ENCODE measurements at regions not wholly inside any gene's neighbourhood (a gene's known extent, or its start where the extent isn't known, plus 50 kb on each side); places are given as distances from the start of the nearest gene placed in this dataset.

GRCh38 chr16:86664522-86665318, 86.4 kb downstream of the FOXL1 start:
- no peak for DNase-seq (ENCODE audit: low spot score)

- DNase-seq (ENCODE audit: low spot score), result no peak
These were observed 86.9 kb downstream of the FOXL1 start for GRCh38 chr16:86665319-86665675.

- no peak for DNase-seq (ENCODE audit: low spot score)
These were observed 87.6 kb downstream of the FOXL1 start for GRCh38 chr16:86665929-86666328.

GRCh38 chr16:86667035-86667434, 88.7 kb downstream of the FOXL1 start:
- no peak for DNase-seq (ENCODE audit: low spot score)

GRCh38 chr16:86668136-86668910, 90.0 kb downstream of the FOXL1 start:
- no peak for DNase-seq (ENCODE audit: low spot score)

- no peak for DNase-seq (ENCODE audit: low spot score)
These were observed 91.0 kb downstream of the FOXL1 start for GRCh38 chr16:86669285-86669805.

- DNase-seq (ENCODE audit: low spot score), result no peak
These were observed 91.8 kb downstream of the FOXL1 start for GRCh38 chr16:86669937-86670749.

GRCh38 chr16:86670750-86671234, 92.4 kb downstream of the FOXL1 start:
- DNase-seq (ENCODE audit: low spot score), result no peak

- DNase-seq (ENCODE audit: low spot score), result no peak
These were observed 93.3 kb downstream of the FOXL1 start for GRCh38 chr16:86671486-86672178.

GRCh38 chr16:86672179-86672863, 94.0 kb downstream of the FOXL1 start:
- DNase-seq (ENCODE audit: low spot score), result no peak

GRCh38 chr16:86673090-86673955, 95.0 kb downstream of the FOXL1 start:
- DNase-seq (ENCODE audit: low spot score), result no peak

- DNase-seq (ENCODE audit: low spot score), result no peak
These were observed 95.7 kb downstream of the FOXL1 start for GRCh38 chr16:86673956-86674453.

GRCh38 chr16:86676254-86676670, 97.9 kb downstream of the FOXL1 start:
- no peak for DNase-seq (ENCODE audit: low spot score)

- no peak for DNase-seq (ENCODE audit: low spot score)
These were observed 101.1 kb downstream of the FOXL1 start for GRCh38 chr16:86679490-86679889.

- DNase-seq (ENCODE audit: low spot score), result peak; percentile 22
These were observed 101.8 kb downstream of the FOXL1 start for GRCh38 chr16:86680162-86680561.

GRCh38 chr16:86680661-86681030, 102.3 kb downstream of the FOXL1 start:
- DNase-seq (ENCODE audit: low spot score), result no peak

GRCh38 chr16:86681031-86681756, 102.8 kb downstream of the FOXL1 start:
- DNase-seq (ENCODE audit: low spot score), result peak; percentile 34

GRCh38 chr16:86681757-86682106, 103.4 kb downstream of the FOXL1 start:
- no peak for DNase-seq (ENCODE audit: low spot score)
